Medulla oblongata (tissue), 1 donor: ENCODE measurements at regions not wholly inside any gene's neighbourhood (a gene's known extent, or its start where the extent isn't known, plus 50 kb on each side); places are given as distances from the start of the nearest gene placed in this dataset.

ENCODE experiments used
- DNase-seq: peaks from one replicate; pipeline ENCODE4 v3.0.0-alpha.2; 2015; ENCODE audit errors: extremely low spot score

DNA sequence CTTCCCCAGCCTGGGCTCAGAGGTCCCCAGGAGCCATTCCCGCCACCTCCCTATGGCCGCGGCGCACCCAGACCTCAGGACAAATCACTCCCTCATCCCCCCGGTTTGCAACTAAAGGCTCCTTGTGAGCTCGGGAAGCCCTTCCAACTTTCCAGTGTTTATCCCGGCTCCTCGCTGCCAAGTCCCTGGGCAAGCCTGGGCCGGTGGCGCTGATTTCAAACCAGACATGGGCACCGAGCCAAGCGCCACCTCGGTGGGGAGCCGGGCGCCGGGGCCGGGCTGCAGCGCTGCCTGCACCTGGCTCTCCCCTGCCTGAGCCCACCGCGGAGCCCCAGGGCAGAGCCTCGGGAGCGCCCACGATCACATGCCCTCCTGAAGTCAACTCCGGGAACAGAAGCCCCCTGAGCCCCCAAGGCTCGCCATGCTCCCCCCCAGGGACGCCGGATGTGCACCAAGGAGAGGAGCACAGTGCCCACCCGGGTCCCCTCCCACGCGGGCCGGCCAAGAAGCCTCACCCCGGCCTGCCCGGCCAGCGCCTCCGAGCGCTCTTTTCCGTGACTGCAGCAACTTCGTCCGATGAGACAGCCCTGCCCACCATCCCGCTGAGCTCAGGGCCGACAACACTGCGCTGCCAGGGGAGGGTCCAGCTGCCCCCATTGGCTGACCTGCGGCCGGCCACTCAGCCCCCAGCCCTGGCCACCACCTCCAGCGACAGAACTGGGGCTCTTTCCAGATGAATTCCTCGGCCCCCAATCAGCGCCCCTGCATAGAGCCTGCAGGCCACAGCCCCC is 50.0 kb downstream of the NCOR2 start:
- peak; percentile 86 for DNase-seq

DNA sequence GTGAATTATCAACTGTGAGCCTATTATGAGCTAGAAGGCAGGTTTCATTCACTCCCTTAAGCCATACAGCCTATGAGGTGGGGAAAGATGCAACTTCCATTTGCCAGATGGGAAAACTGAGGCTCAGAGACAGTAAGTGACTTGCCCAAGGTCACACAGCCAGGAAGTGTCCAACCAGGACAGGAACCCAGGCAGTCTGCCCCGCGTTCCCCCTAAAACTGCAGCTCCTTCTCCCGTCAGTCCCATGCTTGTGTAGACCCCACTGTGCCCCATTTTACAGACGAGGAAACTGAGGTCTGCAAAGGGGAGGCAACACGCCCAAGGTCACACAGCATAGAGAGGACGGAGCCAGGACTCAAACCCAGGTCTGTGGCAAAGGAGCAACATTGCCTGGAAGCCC is 50.6 kb downstream of the NCOR2 start:
- no peak for DNase-seq

DNA sequence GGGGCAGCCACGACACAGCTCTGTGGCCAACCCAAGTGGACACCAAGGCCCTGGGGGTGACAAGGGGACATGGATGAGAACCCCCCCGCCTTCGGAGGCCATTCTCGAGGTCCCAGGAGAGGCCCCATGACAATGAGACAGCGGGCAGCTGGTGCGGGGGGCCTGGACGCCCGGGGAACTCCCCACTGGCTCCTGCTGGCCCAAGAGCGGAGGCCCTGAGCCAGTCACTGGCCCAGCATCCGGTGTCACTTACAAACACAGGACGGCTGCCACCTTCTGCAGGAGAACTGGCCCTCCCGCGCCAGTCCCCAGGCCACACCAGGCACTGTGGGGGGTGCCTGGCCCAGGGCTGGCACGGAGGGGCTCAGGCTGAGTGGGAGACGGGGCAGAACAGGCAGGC is 51.4 kb downstream of the NCOR2 start:
- DNase-seq = no peak

DNA sequence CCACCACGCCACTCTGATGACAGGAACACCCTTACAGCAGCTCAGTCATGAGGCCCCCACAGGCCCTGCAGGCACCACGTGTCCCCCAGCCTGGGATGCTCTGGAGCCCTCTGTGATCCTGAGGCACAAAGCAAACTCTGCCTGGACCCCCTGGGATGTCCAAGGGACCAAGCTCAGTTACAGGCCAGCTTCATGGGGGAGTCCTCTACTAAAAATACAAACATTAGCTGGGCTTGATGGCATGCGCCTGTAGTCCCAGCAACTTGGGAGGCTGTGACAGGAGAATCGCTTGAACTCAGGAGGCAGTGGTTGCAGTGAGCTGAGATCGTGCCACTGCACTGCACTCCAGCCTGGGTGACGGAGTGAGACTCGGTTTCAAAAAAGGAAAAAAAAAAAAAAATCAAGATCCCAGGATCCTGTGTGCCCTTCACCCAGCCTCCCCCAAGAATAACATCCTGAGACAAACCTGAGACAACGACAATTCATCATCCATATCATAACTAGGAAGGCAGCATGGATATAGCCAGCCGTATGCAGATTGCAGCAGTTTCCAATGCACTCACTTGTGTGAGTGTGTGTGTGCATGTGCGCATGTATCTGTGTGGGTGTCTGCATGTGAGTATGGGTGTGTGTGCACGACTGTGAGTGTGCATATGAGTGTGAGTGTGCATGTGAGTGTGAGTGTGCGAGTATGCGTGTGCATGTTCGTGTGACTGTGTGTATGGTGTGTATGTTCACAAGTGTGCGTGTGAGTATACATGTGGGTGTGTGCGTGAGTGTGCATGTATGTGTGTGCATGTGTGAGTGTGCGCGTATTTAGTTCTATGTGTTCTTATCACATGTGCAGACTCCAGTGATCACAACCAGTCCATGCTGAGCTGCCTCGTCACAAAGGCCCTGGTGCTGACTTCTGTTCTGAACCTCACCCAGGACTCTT is 52.1 kb downstream of the NCOR2 start:
- DNase-seq = no peak

DNA sequence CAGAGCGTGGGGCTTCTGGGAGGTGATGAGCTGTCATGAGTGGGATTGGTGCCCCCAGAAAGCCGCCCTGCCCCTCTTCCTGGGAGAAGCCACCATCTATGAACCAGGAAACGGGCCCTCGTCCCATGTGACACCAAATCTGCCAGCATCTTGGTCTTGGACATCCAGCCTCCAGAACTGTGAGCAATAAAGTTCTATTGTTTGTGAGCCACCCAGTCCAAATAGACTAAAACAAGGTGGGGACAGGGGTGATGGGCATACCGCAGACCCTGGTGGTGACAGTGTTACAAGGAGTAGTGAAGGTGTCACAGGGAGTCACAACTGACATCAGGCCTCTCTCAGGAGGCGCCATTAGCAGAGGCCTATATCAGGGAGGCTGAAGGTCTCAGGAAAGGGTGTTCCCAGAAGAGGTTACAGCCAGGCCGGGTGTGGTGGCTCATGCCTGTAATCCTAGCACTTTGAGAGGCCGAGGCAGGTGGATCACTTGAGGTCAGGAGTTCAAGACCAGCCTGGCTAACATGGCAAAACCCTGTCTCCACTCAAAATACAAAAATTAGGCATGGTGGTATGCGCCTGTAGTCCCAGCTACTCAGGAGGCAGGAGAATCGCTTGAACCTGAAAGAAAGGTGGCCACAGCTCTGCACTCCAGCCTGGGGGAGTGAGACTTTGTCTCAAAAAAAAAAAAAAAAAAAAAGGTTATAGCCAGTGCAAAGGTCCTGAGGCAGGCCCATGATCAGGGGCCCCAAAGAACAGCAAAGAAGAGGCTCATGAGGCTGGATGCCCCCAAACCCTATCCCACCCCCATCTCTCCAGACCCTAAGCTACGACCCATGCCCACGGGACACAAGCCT is 53.0 kb downstream of the NCOR2 start:
- DNase-seq = no peak

DNA sequence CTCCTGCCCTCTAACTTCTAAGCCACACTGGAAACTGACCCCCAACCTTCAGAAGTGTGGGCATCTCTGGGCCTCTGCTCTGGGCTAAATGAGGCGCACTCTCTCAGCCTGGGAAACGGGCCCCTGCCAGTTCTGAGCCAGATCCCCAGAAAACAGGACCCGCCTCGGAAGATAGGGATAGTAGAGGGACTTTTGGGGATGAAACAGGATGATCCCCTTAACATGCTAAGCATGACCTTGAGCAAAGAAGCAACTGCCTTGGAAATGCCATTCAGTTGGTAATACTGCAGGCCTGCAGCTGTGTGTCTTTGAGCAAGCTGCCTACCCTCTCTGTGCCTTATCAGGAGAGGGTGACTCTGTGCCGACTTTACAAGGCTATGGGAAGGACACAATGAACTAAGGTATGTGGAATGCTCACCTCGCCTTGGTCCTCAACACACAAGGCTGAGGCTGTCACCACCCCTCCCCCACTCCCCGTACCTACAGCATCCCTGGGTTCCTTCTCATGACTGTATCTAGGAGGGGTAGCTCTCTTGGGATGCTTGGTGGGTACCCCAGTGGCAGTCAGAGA is 54.0 kb downstream of the NCOR2 start:
- no peak for DNase-seq

DNA sequence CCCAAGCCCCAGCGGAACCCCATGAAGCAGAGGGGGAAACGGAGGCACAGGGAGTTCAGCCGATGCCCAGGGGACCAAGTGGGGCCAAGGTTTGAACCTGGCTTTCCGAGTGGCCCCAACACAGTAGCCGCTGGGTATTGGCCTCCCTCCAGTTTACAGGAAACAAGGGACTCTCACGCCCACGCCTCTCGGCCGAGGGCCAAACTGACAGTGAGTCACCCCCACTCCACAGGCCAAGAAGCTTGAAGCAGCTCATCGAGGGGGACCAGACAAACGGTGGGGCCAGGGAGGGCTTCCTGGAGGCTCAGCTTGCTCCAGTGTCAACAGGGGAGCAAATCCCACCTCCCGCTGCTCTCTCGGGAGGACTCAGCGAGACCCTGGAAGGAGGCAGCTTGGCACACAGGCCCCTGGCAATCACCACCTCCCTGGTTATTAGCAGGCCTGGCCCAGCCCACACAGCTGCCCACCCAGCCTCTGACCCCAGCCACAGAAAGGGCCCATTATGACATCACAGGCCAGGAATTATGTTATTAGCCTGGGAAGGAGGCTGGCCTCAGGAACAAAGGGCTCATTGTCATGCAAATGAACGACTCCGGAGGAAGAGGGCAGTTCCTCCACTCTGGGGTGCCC is 54.6 kb downstream of the NCOR2 start:
- DNase-seq = peak; percentile 93

DNA sequence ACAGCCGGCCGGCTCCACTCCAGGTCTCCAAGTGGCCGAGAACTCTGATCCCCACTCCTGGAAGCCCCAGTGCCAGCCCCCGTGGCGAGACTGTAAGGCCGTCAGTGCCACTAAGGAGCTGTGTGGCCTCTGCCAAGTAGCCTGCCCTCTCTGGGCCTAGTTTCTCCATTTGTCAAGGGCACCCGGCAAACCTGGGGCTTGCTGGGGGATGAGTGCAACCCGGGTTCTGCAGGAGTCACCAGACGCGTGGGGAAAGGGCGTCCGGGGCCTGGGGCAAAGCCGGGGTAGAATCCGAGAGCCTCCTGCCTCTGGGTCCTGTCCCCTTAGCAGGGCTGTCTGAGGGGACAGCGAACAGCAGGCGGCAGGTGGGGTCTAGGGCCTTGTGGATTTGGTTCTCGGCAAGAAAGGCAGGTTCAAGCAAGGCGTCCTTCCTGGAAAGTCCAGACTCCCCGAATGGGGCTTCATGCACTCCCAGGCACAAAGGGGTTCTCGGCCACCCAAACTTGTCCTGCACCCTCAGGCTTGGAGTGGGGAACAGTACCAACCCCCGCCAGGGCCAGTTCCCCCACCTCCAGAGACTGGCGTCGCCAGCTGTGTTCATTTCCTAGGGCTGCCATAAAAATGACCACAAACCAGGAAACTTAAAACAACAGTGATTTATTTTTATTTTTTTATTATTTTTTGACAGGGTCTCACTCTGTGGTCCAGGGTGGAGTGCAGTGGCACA is 56.0 kb downstream of the NCOR2 start:
- no peak for DNase-seq

DNA sequence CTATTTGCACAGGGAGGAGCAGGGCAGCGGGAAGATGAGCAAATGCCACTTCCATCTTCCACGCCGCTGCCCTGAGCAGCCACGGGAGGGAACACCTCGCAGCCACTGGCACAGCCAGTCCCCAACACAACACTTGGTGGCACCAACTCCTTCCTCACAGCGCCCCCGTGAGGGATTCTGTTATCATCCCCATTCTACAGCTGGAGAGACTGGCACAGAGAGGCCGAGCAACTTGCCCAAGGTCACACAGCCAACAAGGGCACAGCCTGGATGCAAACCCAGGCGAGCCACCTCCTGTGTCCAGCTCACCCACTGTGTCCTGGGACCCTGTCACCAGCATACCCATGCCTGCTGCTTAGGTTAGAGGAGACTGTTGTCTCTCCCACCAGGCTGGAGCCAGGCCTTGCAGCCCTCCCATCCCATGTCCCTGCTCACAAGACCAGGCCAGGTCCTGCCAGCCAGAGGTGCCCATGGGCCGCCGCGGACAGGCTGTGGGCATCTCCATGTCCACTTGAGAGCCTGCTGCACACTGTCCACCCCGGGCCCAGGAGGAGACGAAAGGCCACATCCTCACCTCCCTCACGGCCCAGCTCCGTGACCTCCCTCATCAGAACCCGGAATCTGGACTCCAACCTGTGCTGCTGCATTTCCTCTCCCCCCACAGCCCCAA is 57.0 kb downstream of the NCOR2 start:
- DNase-seq = peak; percentile 70

DNA sequence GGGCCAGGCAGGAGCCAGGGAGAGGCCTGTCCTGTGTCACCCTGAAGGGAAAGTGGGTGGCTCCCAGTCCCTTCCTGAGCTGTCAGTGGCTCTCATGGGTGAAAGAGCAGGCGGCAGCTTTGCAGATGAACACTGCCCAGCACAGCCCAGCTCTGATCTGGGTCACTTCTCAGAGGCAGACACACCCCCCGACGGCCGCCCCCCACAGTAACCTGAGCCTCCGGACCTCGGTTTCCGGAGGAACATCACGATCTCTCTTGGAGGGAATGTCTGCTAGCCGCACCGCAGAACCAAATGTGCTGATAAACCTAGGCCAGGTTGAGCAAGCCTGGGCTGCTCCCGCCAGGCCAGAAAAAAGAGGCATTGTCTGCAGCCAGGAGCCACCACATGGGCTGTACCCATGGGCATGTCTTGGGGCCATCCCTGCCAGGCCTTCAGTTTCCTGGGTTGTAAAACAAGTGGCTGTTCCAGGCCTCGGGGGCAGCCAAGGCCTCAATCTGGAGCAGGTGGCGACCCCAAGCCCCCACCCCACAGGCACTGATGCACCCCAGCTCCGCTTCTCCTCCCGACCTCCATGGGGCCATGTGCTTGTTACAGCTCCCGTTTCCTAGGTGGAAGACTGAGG is 57.6 kb downstream of the NCOR2 start:
- peak; percentile 86 for DNase-seq

DNA sequence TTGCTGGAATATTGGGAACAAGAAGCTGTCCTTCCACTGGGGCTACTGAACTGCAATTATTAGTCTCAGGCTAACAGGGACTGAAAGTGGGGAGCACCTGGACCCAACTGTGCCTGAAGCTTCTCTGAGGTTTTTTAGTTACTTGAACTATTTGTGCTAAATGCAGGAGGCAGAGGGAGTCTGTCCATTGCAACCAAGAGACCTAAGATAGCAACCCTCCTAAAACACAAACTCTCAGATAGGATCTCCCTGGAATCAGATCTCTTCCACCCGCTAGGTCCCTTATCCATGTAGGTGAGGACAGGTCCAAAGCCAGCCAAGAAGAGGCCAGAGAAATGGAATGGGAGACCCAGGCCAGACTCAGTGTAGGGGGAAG is 58.1 kb downstream of the NCOR2 start:
- no peak for DNase-seq

DNA sequence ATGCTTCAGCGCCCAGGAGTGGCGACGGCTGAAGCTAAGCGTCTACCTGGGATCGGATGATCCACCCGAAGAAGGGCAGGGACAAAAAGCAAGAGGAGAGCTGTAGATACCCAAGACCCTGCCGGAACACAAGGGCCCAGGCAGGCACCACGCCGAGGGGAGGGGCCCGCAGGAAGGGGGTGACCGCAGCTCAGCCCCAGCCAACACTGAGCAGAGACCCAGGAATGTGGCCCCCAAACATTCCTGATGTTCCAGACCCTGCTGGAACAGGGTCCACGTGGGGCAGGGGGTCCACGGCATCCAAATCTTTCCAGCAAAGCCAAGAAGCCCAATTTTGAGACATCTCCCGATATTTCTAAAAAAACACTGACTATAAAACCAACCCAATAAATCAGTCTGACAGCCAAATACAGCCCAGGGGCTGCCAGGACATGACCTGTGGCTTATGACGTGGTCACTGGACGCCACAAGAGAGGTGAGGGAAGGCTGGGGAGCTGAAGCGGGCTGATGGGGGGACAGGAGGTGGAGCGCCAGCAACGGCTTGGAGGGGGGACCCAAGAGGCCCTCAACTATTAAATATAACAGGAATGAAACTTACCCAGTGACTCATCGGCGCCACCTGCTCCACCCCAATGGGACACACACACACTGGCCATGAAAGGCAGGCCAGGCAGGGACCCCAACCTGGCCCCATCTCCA is 58.9 kb downstream of the NCOR2 start:
- no peak for DNase-seq

DNA sequence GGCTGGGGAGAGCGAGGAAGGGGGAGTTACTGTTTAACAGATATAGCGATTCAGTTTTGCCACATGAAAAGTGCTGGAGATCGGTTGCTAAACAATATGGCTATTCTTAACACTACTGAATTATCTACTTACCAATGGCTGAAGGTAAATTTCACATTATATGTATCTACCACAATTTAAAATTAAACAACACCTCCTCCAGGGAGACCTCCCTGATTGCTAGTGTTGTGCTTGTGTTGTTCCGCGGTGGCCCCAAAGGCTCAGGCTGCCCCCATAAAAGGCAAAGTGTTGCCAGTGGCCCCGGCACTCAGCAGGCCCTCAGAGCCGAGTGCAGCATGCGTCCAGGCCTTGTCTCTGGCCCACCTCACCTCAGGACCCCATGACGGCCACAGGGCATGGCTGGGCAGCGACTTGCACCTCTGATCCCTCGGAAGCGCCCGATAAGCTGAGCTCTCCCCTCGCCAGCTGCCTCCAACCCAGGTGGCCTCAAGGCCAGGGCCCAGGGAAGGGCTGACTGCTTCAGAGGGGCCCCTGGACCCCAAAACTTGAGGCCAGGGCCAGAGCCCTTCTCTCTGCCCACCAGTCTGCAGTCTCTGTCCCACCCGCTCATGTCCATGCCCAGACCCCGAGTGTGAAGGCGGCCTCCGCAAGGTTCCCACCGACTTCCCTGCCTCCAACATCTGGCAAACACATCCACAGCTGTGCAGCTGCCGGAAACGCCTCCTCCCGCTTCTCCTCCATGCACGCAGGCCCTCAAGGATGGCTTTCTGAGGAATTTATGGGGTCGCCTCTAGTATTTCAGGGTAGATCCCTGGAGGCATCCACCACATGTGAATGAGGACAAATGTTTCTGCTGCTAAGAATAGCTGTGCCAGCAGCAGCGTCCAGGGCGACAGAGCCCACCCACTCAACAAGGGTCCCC is 60.0 kb downstream of the NCOR2 start:
- DNase-seq = no peak

DNA sequence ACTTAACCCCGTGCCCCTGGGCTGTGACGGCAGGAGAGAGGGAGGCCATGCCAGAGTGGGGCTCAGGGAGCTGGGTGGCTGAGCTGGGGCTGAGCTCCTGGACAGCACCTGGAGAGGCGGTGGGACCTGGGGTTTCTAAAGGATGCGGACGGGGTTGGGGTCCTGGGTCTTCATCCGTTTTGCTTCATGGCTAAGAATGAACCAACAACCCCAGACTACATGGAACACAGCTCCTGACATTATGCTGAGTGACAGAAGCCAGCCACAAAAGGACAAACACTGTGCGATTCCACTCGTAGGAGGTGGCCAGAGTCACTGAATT is 60.6 kb downstream of the NCOR2 start:
- no peak for DNase-seq

DNA sequence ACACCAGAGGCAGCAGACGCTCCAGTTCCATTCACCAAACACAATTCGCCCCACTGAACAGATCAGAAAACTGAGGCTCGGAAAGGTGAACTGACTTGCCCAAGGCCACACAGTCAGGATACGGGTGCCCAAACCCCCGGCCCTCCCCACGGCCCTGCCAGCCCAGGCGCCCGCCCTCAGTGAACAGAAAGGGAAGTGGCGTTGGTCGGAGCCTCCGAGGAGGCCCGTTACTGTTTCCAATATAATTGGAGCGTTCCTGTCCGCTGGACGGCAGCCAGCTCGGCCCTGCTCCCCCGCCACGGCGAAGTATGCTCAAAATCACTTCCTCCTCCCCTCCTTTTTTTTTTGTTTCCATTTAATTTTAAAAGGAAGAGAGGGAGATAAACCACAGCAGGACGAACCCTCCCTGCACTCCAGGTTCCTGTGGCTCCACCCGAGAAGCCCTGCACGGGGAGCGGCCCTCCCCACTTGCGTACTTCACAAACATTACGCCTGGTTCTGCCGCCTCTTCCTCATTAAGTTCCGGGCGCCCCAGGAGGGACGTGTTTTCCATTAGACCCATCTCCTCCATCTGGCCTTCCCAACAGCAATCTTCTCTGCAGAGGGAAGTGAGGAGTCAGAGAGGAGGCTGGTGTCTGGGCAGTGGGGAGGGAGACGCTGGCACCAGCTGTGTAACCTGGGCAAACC is 61.1 kb downstream of the NCOR2 start:
- DNase-seq = peak; percentile 64

DNA sequence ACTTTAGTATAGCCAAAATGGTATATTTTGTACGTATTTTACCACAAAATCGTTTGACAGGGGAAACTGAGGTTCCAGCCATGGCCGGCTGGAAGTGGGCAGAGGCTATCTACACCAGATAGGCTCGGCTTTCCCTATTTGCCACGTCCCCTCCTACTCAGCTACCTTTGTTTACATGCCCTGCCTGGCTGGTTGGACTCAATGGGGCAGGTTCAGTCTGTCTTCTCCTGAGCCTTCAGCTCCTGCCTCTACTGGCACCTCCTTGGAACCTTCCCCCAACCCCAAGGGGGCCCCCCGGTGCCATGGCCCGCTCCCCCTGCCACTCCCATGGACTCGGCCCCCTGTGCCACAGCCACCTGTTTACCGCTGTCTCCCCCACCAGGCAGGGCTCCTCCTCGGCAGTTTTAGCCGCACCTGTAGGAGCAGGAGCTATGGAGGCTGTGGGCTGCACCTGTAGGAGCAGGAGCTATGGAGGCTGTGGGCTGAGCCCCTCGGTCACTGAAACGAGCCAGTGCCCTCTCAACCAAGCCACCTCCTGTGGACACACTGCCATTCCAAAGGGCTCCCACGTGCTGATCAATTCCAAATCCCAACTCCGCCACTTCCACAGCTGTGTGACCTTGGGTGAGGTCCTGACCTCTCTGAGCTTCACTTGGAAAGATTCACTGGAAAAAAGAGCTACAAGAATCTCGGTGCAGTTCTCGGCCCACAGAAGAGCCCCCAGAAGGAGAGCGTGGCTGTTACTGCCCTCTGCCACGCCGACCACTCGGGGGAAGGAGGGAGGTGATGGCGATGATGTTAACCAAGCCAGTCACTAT is 62.2 kb downstream of the NCOR2 start:
- no peak for DNase-seq
